Liver (tissue), 7 donors: ENCODE measurements at regions not wholly inside any gene's neighbourhood (a gene's known extent, or its start where the extent isn't known, plus 50 kb on each side); places are given as distances from the start of the nearest gene placed in this dataset.

Experiments used
- DNase-seq: peaks from one replicate; pipeline ENCODE4 v3.0.0-alpha.2; 2017; ENCODE audit warnings: low spot score
- H3K27ac ChIP-seq, 2 donors: one replicate each; pipeline ENCODE4 v1.7.0; 2013; ENCODE audit warnings: inconsistent platforms in 2 of 2, low read length in 2 of 2, control low read depth in 1 of 2, low read depth in 1 of 2, mild to moderate bottlenecking in 1 of 2
- H3K27me3 ChIP-seq, 4 donors: one replicate each; pipeline versions ENCODE4 v1.6.1 to v1.7.0; 2013; ENCODE audit warnings: low read length in 3 of 4, inconsistent platforms in 1 of 4, mild to moderate bottlenecking in 1 of 4, moderate library complexity in 1 of 4; ENCODE audit not compliant: control insufficient read depth in 4 of 4, insufficient read depth in 4 of 4
- H3K36me3 ChIP-seq, 4 donors: one replicate each; pipeline versions ENCODE4 v1.6.1 to v1.7.0; 2013; ENCODE audit warnings: low read length in 3 of 4, mild to moderate bottlenecking in 3 of 4, low read depth in 1 of 4, moderate library complexity in 1 of 4; ENCODE audit not compliant: control insufficient read depth in 4 of 4, insufficient read depth in 3 of 4
- H3K4me1 ChIP-seq, 4 donors: one replicate each; pipeline versions ENCODE4 v1.6.1 to v1.7.0; 2013; ENCODE audit warnings: low read length in 3 of 4, mild to moderate bottlenecking in 3 of 4, moderate library complexity in 1 of 4; ENCODE audit not compliant: control insufficient read depth in 4 of 4, insufficient read depth in 4 of 4
- H3K4me3 ChIP-seq, 3 donors: one replicate each; pipeline versions ENCODE4 v1.6.1 to v1.7.0; 2013; ENCODE audit warnings: low read length in 3 of 3, control low read depth in 1 of 3, low read depth in 1 of 3, mild to moderate bottlenecking in 1 of 3
- H3K9ac ChIP-seq, 2 donors: one replicate each; pipeline ENCODE4 v1.7.0; 2013; ENCODE audit warnings: low read length in 2 of 2, mild to moderate bottlenecking in 2 of 2, moderate library complexity in 2 of 2, control low read depth in 1 of 2, low read depth in 1 of 2
- H3K9me3 ChIP-seq, 4 donors: one replicate each; pipeline versions ENCODE4 v1.6.1 to v1.7.0; 2013; ENCODE audit warnings: low read length in 3 of 4; ENCODE audit not compliant: control insufficient read depth in 4 of 4
- EGR1 ChIP-seq, 2 donors: IDR thresholded peaks; 2 replicates each; pipeline ENCODE4 v1.6.1; 2016 to 2018; ENCODE audit warnings: antibody characterized with exemption in 2 of 2, low read depth in 2 of 2
- FOXA2 ChIP-seq: IDR thresholded peaks from 2 replicates; pipeline ENCODE4 v1.6.1; 2016; ENCODE audit warnings: antibody characterized with exemption
- HNF4G ChIP-seq: IDR thresholded peaks from 2 replicates; pipeline ENCODE4 v1.6.1; 2016; ENCODE audit warnings: antibody characterized with exemption
- JUND ChIP-seq, 2 donors: IDR thresholded peaks; 2 replicates each; pipeline ENCODE4 v1.6.1; 2016; ENCODE audit warnings: antibody characterized with exemption in 2 of 2
- MAX ChIP-seq: IDR thresholded peaks from 2 replicates; pipeline ENCODE4 v1.6.1; 2016; ENCODE audit warnings: antibody characterized with exemption
- SP1 ChIP-seq: IDR thresholded peaks from 2 replicates; pipeline ENCODE4 v1.6.1; 2018; ENCODE audit warnings: antibody characterized with exemption, mild to moderate bottlenecking
- YY1 ChIP-seq: IDR thresholded peaks from 2 replicates; pipeline ENCODE4 v1.6.1; 2016; ENCODE audit warnings: antibody characterized with exemption, mild to moderate bottlenecking
- WGBS: extraction: QIAGEN DNeasy Blood & Tissue Kit; methylation state at CpG from one replicate; pipeline ENCODE4 v1.1.7; 2013; 5-methylcytosine and 5-hydroxymethylcytosine counted together
- TF ChIP-seq, protein P1 (sequence below): IDR thresholded peaks from 2 replicates; pipeline ENCODE4 v1.6.1; 2016; ENCODE audit warnings: antibody characterized with exemption, mild to moderate bottlenecking
- TF ChIP-seq, protein P2 (sequence below): IDR thresholded peaks from 2 replicates; pipeline ENCODE4 v1.6.1; 2016; ENCODE audit warnings: antibody characterized with exemption
- donor health status: healthy.
- donor health status: healthy.
- donor health status: healthy.
- donor health status: healthy.

DNA sequence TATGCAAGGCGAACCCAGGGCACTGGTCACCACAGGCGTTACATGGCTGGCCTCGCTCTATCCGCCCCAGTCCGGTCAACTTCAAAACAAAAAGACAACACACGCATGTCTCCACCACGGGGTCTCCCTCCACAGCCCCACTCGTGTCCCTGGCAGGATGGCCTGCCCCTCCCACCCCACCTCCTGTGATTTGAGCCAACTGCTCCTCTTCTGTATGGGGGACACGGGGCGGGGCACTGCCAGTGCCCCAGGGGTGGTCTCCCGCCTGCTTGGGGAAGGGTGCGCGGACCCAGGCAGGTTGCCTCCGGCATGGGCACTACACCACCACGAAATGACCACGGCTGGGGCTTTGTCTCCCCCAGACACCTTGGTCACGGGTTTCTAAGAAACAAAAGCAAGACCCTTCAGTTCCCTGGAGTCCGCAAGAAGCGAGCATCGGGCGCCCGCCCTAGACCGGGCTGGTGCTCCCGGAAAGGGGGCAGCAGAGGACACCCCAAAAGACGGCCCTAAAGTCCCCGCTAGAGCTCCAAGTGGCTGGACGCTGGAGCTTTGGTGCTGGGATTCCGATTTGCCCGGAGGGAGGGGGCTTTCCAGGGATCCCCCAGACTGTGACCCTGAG, 219.3 kb upstream of the PRICKLE2 start:
- H3K27me3 ChIP-seq: peaks cover 4 to 24% (median 15%) of the 10 kb centered on the region in 4 donors
- H3K4me3 ChIP-seq: peak overlapping the region in 1 of 3 donors; percentile 56
- H3K27ac ChIP-seq: no peak overlapping the region
- peaks cover 4 to 10% (median 9%) of the 10 kb centered on the region in 4 donors for H3K4me1 ChIP-seq
- WGBS: 13% methylated on average over 29 of the region's 29 CpGs
- TF ChIP-seq MAX: no peak
- TF ChIP-seq SP1: no peak
- TF ChIP-seq, protein P1, sequence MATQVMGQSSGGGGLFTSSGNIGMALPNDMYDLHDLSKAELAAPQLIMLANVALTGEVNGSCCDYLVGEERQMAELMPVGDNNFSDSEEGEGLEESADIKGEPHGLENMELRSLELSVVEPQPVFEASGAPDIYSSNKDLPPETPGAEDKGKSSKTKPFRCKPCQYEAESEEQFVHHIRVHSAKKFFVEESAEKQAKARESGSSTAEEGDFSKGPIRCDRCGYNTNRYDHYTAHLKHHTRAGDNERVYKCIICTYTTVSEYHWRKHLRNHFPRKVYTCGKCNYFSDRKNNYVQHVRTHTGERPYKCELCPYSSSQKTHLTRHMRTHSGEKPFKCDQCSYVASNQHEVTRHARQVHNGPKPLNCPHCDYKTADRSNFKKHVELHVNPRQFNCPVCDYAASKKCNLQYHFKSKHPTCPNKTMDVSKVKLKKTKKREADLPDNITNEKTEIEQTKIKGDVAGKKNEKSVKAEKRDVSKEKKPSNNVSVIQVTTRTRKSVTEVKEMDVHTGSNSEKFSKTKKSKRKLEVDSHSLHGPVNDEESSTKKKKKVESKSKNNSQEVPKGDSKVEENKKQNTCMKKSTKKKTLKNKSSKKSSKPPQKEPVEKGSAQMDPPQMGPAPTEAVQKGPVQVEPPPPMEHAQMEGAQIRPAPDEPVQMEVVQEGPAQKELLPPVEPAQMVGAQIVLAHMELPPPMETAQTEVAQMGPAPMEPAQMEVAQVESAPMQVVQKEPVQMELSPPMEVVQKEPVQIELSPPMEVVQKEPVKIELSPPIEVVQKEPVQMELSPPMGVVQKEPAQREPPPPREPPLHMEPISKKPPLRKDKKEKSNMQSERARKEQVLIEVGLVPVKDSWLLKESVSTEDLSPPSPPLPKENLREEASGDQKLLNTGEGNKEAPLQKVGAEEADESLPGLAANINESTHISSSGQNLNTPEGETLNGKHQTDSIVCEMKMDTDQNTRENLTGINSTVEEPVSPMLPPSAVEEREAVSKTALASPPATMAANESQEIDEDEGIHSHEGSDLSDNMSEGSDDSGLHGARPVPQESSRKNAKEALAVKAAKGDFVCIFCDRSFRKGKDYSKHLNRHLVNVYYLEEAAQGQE: no peak
- TF ChIP-seq YY1: no peak
- H3K36me3 ChIP-seq: no peaks in the 10 kb centered on the region
- no peaks in the 10 kb centered on the region for H3K9me3 ChIP-seq
- H3K9ac ChIP-seq: no peak overlapping the region
- no peak for DNase-seq

- H3K27ac ChIP-seq: no peak overlapping the region
Measured at GRCh38 chr3:64443546-64444381, 218.5 kb upstream of the PRICKLE2 start.

More at GRCh38 chr3:64443546-64444381, 218.5 kb upstream of the PRICKLE2 start:
- no peak overlapping the region for H3K4me3 ChIP-seq
- 52% methylated on average over 16 of the region's 16 CpGs for WGBS
- peaks cover 4 to 24% (median 15%) of the 10 kb centered on the region in 4 donors for H3K27me3 ChIP-seq
- no peaks in the 10 kb centered on the region for H3K36me3 ChIP-seq
- no peak for DNase-seq
- TF ChIP-seq, protein P2, sequence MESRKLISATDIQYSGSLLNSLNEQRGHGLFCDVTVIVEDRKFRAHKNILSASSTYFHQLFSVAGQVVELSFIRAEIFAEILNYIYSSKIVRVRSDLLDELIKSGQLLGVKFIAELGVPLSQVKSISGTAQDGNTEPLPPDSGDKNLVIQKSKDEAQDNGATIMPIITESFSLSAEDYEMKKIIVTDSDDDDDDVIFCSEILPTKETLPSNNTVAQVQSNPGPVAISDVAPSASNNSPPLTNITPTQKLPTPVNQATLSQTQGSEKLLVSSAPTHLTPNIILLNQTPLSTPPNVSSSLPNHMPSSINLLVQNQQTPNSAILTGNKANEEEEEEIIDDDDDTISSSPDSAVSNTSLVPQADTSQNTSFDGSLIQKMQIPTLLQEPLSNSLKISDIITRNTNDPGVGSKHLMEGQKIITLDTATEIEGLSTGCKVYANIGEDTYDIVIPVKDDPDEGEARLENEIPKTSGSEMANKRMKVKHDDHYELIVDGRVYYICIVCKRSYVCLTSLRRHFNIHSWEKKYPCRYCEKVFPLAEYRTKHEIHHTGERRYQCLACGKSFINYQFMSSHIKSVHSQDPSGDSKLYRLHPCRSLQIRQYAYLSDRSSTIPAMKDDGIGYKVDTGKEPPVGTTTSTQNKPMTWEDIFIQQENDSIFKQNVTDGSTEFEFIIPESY: no peak
- no peak for TF ChIP-seq EGR1 (IDR thresholded peaks at IDR 0.05; ENCODE audit: low read depth in 2 of 2)
- TF ChIP-seq JUND (IDR thresholded peaks at IDR 0.05): no peak
- TF ChIP-seq FOXA2: no peak
- no peak for TF ChIP-seq MAX
- TF ChIP-seq HNF4G: no peak
- no peaks in the 10 kb centered on the region for H3K9me3 ChIP-seq
- peaks cover 4 to 10% (median 9%) of the 10 kb centered on the region in 4 donors for H3K4me1 ChIP-seq
- no peak overlapping the region for H3K9ac ChIP-seq
